Mononuclear cell (primary cell): ENCODE measurements at regions not wholly inside any gene's neighbourhood (a gene's known extent, or its start where the extent isn't known, plus 50 kb on each side); places are given as distances from the start of the nearest gene placed in this dataset.

ENCODE experiments used
- H3K27me3 ChIP-seq: 2 replicates; pipeline ENCODE4 v1.6.0; 2011; ENCODE audit warnings: low read length, control low read depth; ENCODE audit not compliant: insufficient read depth
- H3K4me1 ChIP-seq: 2 replicates; pipeline ENCODE4 v1.5.1; 2011; ENCODE audit warnings: mild to moderate bottlenecking, low read length, control low read depth; ENCODE audit not compliant: insufficient read depth
- H3K4me3 ChIP-seq: 2 replicates; pipeline ENCODE4 v1.5.1; 2011; ENCODE audit warnings: mild to moderate bottlenecking, low read length, moderate library complexity
- H3K9me3 ChIP-seq: 2 replicates; pipeline ENCODE4 v1.5.1; 2011; ENCODE audit warnings: low read depth, mild to moderate bottlenecking, control low read depth, low read length

DNA sequence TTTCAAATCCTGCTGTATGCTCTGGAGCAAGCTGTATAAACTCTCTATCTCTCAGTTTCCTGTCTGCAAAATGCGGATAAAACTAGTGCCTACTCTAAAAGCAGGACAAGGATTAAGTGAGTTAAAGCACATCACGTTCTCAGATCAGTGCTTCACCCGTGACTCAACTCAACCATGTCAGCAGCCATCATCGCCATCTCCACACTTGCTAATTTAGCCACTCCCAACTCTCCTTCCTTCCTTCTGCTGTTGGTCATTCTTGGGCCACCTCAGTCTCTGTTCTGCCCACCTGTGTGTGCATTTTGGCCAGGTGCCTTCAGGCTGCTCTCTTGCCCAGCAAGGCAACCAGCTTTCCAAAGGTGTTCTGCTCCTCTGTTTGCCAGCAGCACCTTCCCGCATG lies 260.0 kb upstream of the CDYL start:
- H3K4me3 ChIP-seq: no peak overlapping the region
- H3K4me1 ChIP-seq: no peaks in the 10 kb centered on the region
- no peaks in the 10 kb centered on the region for H3K9me3 ChIP-seq
- no peaks in the 10 kb centered on the region for H3K27me3 ChIP-seq

DNA sequence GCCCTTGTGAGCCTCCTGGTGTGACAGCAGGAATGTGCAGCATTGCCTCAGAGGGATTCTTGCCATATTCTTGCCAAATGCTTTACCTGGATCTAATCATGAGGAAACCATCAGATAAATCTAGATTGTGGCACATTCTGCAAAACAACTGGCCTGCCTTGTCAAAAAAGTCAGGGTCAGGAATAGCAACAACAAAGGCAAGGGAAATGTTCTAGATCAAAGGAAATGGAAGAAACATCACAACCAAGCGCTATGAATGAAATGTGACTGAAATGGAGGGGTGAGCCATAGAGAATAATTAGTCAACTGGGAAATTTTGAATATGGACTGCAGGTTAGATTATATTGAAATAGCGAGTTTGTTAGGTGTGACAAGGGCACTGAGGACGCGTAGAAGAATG lies 262.6 kb upstream of the CDYL start:
- no peaks in the 10 kb centered on the region for H3K4me1 ChIP-seq
- no peaks in the 10 kb centered on the region for H3K9me3 ChIP-seq
- H3K27me3 ChIP-seq: no peaks in the 10 kb centered on the region
- H3K4me3 ChIP-seq: no peak overlapping the region

DNA sequence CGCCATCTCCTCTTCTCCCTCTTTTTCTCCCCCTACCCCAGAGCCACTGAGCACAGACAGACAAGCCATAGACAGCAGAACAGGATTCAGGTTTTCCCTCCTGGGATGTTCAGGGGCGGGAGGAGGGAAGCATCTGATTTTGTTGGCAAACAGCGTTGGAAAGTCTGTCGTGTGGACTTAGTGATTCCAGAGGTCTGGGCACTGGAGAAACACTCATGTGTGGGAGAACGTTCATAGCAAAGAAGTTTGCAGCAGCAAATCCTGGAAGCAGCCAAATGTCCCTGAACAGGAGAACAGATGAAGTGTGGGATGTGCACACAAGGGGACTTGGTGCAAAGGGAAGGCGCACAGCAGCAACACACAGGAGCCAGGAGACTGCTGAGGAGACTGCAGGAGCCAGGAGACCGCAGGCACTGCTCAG lies 264.1 kb upstream of the CDYL start:
- Histone ChIP-seq H3K4me3 (no peak overlapping the region), H3K9me3 (no peaks in the 10 kb centered on the region), H3K4me1 (no peaks in the 10 kb centered on the region), H3K27me3 (no peaks in the 10 kb centered on the region)

DNA sequence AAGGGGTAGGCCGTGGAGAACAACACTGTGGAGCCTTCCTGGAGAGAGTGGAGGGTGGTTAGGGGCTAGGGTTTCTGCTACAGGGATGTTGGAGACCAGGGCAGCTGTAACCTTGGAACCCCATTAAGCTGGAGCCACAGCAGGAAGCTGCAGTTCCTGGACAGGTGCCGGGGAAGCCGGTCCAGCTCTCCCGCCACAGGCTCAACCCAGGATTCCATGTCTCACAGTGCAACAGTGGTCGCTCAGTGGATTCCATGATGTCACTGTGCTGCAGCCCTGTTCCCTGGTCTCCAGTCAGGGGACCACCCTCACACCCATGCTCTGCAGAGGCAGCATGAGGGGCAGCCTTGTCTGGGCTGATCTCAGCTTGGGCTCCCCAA lies 264.6 kb upstream of the CDYL start:
- Histone ChIP-seq H3K4me3 (no peak overlapping the region), H3K27me3 (no peaks in the 10 kb centered on the region), H3K9me3 (no peaks in the 10 kb centered on the region), H3K4me1 (no peaks in the 10 kb centered on the region)

DNA sequence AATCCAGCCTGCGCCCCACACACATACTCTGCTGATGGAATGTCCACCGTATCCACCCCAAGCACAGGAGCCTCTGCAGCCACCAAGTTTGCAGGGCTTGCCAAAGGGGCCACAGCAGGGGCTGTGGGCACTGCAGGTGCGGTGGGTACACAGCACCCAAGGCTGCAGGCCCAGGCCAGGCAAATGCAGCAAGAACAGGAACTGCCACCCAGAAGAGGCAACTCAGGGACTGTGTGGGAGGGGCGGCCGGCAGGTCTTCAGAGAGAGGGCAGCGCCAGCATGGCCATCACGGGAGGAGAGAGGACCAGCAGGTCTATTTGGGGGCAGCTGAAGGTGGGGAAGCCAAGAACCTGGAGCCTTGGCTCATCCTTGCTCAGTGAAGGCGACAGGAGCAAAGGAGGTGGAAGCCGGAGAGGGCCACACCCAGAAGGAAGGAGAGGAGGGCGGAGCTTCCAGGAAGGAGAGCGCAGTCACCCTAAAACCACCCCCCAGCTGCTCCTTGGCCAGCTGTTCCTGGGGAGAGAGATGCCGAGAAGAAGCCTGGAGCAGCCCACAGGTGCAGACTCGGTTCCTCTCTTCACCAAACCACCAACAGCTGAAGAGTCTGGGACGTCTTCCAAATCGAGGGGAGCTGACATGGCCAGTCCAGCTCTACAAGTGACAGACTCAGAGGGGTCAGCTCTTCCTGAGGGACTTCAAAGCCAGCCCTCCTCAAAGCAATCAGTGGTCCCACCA lies 265.1 kb upstream of the CDYL start:
- H3K27me3 ChIP-seq: no peaks in the 10 kb centered on the region
- no peaks in the 10 kb centered on the region for H3K4me1 ChIP-seq
- no peaks in the 10 kb centered on the region for H3K9me3 ChIP-seq
- H3K4me3 ChIP-seq: no peak overlapping the region

DNA sequence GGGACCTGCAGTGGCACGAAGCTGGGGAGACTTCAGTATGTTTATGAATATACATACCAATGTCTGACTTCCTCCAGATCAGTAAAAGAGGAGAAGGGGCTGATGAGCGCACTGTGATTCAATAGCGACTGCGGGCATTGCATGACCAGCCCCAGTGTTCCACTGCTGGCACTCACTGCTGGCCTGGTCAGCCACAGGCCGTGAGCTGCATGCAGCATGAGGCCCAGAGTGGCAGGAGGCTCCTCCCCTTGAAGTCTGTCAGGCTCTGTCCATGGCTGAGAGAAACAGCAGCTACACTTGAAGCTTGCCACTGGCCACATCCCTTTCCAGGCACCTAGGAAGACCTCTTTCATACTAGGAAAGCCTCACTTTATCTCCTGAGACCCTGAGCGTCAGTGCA lies 265.9 kb upstream of the CDYL start:
- Histone ChIP-seq H3K4me3 (no peak overlapping the region), H3K9me3 (no peaks in the 10 kb centered on the region), H3K27me3 (no peaks in the 10 kb centered on the region), H3K4me1 (no peaks in the 10 kb centered on the region)

DNA sequence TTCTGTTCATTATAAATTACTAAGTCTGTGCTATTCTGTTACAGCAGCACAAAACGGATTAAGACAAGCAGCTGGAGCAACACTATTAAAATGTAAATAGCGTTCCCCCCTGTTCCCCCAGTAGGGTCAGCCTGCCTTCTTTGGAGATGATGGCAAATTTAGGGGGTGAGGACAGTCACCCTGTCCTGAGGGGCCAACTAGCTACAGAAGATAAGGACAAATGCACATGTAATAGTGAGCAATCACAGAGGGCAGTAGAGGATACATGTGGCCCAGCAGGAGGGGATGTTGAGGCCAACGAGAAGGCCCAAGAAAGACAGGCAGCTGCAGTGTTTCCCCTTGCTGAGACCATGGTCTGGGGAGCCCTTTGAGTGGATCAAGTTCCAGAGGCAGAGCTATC lies 266.7 kb upstream of the CDYL start:
- H3K9me3 ChIP-seq: no peaks in the 10 kb centered on the region
- H3K4me1 ChIP-seq: no peaks in the 10 kb centered on the region
- H3K27me3 ChIP-seq: no peaks in the 10 kb centered on the region

DNA sequence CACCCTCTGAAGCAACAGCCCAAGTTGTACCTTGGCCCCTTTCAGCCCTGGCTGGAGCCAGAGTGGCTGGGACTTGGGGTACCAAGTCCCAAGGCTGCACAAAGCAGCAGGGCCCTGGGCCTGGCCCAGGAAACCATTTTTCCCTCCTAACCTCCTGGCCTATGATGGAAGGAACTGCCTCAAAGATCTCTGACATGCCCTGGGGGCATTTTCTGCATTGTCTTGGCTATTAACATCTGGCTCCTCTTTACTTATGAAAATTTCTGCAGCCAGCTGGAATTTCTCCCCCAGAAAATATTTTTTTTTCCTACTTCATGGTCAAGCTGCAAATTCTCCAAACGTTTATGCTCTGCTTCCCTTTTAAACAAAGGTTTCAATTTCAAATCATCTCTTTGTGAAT lies 269.4 kb upstream of the CDYL start:
- no peaks in the 10 kb centered on the region for H3K4me1 ChIP-seq
- no peak overlapping the region for H3K4me3 ChIP-seq
- no peaks in the 10 kb centered on the region for H3K27me3 ChIP-seq
- no peaks in the 10 kb centered on the region for H3K9me3 ChIP-seq

More for the DNA sequence above, 266.7 kb upstream of the CDYL start:
- H3K4me3 ChIP-seq: no peak overlapping the region

DNA sequence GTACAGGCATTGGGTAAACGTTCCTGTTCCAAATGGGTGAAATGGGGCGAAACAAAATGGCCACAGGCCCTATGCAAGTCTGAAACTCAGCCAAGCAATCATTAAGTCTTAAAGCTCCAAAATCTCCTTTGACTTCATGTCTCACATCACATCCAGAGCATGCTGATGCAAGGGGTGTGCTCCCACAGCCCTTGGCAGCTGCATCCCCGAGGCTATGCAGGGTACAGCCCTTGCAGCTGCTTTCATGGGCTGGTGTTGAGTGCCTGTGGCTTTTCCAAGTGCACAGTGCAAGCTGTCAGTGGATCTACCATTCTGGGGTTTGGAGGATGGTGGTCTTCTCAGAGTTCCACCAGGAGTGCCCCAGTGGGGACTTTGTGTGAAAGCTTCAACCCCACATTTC lies 270.0 kb upstream of the CDYL start:
- no peaks in the 10 kb centered on the region for H3K4me1 ChIP-seq
- no peaks in the 10 kb centered on the region for H3K9me3 ChIP-seq
- H3K4me3 ChIP-seq: no peak overlapping the region
- no peaks in the 10 kb centered on the region for H3K27me3 ChIP-seq

DNA sequence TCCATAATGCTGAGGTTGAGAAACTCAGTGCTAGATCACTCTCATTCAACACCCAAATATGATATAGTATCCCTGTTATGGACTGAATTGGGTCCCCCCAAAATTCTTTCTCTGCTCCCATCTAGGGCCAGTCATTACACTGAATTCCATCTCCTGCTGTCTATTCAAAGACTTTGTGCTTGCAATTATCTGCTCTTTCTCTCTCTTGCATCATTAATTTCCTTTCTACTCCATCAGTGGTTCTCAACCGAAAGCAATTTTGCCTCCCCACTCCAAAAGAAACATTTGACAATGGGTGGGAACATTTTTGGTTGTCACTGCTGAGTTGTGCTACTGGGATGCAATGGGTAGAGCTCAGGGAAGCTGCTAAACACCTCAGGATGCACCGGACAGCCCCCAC lies 271.5 kb upstream of the CDYL start:
- no peaks in the 10 kb centered on the region for H3K27me3 ChIP-seq
- H3K4me1 ChIP-seq: no peaks in the 10 kb centered on the region
- H3K9me3 ChIP-seq: no peaks in the 10 kb centered on the region
- H3K4me3 ChIP-seq: no peak overlapping the region

DNA sequence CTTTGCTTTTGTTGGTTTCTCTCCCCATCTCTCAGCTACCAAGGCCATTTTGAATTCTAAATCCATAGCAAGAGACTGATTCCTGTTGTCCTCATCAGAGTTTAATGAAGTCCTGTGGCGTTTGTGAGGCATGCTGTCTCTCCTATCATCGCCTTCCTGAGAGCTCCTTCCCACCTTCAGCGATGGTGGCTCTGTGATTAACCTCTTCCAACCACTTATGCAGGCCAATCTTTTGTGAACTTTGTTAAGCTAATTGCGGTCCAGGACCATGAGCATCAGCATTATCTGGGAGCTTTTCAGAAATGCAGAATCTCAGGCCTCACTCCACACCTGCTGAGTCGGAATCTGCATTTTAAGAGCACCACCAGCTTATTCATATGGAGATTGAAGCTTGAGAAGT lies 272.5 kb upstream of the CDYL start:
- no peaks in the 10 kb centered on the region for H3K27me3 ChIP-seq
- no peaks in the 10 kb centered on the region for H3K4me1 ChIP-seq
- H3K9me3 ChIP-seq: no peaks in the 10 kb centered on the region
- H3K4me3 ChIP-seq: no peak overlapping the region

DNA sequence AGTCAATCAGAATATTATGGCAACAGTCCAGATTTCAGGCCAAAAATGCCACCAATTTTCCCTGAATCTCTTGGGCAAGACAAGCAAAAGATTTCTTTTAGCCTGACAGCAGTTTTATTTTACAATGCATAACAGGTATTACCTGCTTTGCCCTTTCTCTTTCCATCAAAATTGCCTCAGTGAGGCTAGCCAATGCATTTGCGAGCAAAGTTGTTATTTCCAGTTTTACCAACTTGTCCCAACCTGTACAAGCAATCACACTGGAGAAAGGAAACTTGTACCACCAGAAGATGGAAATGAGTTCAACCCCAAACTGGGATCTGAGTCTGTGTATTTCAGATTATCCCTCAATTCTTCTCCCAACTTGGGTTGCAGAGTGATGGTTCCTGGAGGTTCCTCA lies 279.9 kb upstream of the CDYL start:
- no peaks in the 10 kb centered on the region for H3K4me1 ChIP-seq
- H3K27me3 ChIP-seq: no peaks in the 10 kb centered on the region
- no peaks in the 10 kb centered on the region for H3K9me3 ChIP-seq
- no peak overlapping the region for H3K4me3 ChIP-seq

DNA sequence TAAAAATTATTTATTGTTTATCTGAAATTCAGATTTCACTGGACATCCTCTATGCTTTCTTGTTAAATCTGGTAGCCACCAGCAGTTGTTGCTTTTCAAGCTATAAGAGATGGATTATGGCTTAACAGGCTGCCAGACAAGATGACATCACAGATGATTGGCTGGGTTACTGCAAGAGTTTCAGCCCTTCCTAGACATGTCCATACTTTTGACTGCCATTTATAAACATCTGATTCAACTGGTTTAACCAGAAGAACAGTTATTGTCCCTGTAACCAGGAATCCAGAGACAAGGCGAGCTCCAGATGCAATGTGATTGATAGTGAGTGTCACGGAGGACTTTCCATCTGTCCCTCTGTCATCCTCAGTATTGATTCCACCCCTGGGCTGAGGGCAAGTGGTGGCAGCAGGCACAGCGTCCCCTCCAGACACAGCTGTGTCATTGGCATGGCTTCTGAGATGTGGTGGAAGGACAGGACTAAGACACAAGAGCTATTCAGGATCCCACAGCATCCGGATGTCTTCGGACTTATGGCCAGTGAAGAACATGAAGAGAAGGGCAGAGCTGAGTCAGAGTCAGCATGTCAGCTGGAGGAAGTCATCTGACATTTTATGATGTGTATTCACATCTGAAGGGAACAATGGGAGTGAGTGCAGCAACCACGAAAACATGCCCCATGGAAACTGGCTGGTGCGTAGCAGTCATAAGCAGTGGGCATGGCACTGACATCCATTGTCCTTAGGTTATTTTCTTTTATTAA lies 284.5 kb upstream of the CDYL start:
- Histone ChIP-seq H3K9me3 (peaks cover 14% of the 10 kb centered on the region), H3K27me3 (no peaks in the 10 kb centered on the region), H3K4me1 (no peaks in the 10 kb centered on the region), H3K4me3 (no peak overlapping the region)

DNA sequence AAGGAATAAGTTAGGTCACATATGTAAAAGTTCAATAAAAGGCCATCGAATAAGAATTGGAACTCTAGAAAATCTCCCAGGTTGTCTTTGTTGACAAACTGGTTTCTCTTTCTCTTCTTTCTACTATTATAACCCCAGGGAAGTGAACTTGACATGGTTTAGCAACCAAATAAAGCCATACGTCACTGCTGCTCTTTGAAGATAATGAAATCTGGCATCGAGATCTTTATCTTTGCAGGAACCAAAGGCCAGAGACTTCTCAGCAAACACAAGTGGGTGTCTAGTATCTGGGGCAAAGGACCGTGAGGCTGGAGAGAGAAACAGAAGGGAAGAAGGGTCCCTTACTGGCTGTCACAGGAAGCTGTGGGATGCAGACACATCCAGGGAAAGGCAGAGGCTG lies 286.7 kb upstream of the CDYL start:
- Histone ChIP-seq H3K27me3 (no peaks in the 10 kb centered on the region), H3K4me3 (no peak overlapping the region), H3K9me3 (peaks cover 14% of the 10 kb centered on the region), H3K4me1 (no peaks in the 10 kb centered on the region)

DNA sequence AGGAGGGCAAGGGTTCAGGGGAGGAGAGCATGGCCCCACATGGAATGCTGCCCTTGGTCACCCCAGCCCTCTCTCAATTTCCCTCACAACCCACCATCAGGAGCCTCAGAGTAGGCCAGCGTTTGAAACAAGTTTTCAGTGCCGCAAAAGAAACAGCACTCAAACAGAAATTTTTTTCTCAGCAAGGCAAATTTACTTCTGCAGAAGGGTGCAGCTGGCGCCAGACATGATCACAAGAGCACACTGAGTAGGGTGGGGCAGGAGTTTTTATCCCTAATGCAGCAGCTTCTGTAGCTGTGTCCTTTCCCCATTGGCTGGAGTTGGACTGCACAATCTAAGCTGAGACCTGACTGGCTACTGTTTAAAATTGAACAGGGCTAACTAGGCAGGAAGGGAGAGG lies 287.8 kb upstream of the CDYL start:
- H3K9me3 ChIP-seq: peaks cover 14% of the 10 kb centered on the region
- H3K4me1 ChIP-seq: no peaks in the 10 kb centered on the region
- H3K27me3 ChIP-seq: no peaks in the 10 kb centered on the region
- no peak overlapping the region for H3K4me3 ChIP-seq

DNA sequence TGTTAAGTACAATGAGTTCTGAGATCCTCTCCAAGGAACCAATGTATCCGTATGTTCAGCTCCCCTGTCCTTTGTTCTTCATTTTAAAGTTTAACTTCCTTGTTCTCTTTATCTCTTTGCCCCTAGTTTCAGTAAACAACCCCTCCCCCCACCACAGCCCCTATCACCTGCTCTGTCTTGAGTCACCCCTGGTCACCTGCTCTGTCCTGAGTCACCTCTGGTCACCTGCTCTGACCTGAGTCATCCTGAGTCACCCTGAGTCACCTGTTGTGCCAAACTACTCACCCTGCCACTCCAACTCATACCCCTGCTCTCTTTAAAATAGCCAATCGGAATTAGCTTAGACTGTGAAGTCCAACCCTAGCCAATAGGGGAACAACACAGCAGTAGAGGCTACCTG lies 288.7 kb upstream of the CDYL start:
- Histone ChIP-seq H3K9me3 (peaks cover 14% of the 10 kb centered on the region), H3K27me3 (no peaks in the 10 kb centered on the region)

More for the DNA sequence above, 288.7 kb upstream of the CDYL start:
- H3K4me1 ChIP-seq: no peaks in the 10 kb centered on the region
- H3K4me3 ChIP-seq: no peak overlapping the region
